HG02938 (cell line): ENCODE measurements at regions not wholly inside any gene's neighbourhood (a gene's known extent, or its start where the extent isn't known, plus 50 kb on each side); places are given as distances from the start of the nearest gene placed in this dataset.

ENCODE experiments used
- ATAC-seq: cut with Tn5 transposase; IDR thresholded peaks from one replicate; pipeline ENCODE4 v1.9.1; 2021; ENCODE audit warnings: mild to moderate bottlenecking, moderate library complexity; ENCODE audit not compliant: unreplicated experiment

DNA sequence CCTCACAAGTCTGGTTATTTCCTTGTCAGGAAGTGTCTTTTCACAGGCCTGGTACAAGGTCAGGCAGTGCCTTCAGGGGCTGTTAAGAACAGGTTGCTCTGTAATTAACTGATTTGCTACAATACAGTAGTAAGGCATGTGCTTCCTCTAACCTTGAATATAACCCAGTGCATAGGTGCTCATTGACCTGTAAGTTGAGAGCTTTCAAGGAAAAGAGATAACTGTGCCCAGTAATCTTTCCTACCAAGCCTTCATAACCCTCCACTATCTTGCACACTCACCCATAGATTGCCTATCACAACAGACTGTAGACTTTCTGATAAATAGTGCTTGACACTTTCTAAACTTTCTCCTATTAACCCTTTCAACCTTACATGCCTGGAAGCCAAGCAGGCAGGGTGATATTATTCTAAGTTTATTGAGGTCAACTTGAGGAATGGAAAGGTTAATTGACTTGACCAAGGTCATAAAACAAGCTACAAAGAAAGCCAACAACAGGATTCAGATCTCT, 148.1 kb downstream of the PPARGC1A start:
- ATAC-seq: no peak

DNA sequence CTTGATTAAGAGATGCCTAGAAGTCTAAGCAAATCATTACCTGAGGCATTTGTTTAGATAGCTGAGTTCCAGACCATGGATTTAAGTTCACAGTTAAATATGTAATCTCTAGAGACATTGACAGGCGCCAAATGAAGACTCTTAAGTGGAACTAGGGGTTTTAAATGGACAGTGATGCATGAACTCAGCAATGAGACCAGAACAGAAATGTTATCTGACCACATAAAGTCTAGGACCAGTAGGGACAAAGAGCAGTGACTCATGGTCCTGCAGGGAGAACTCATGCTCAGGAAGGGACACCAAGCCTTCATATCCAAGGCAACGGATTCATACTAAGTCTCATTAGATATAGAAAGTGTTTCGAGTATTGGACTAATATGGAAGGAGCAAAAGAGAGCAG, 152.3 kb downstream of the PPARGC1A start:
- ATAC-seq: no peak

DNA sequence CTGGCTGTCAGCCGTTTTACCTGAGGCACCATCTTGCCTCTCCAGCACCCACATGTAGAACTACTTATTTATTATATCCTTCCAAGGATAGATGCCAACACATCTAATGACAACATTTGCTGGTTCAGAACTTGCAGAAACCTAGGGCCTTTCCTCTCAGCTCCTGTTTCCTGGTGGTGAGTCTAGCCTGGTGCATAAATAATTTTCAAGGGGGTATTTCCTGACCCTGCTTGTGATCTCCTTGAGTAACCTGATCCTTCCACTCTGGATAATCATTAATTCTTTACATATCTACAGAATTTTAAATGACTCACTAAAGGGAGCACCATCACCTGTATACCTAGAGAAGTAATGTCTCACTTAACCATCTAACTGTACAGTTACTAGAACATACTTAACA, 153.4 kb downstream of the PPARGC1A start:
- no peak for ATAC-seq

DNA sequence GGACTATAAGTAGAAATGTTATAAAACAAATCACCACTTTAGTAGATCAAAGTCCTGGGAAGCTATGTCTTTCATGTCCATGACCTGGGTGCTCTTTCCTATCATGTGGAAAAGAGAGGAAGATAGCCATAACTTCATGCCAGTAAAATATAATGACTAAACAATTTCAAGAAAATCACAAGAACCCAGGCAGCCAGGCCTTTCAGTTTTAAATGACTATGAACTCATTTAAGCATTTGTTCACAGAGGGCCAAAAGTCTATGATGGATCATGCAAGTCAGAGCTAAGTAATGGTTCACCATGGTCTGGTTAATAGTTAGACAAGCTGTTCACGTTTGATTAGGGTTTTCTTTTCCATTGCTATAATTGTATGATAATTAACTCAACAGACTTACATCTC, 155.8 kb downstream of the PPARGC1A start:
- no peak for ATAC-seq

DNA sequence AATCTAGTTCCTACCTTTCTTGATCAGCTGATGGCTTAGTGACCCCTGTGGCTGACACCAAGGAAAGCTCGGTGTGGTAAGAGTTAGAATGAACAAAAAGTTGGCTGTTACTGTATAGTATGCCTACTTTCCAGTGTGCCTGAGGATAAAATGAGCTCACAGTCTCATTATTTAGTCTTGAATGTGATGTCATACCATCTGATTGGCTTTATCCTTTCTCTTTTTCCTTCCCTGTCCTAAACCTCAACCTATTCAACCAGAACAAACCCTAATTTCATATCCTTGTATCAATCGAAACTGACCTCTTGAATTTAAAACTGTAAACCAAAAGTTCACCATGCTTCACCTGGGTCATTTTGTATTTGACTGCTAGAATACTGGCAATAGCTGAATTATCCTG, 156.4 kb downstream of the PPARGC1A start:
- no peak for ATAC-seq

DNA sequence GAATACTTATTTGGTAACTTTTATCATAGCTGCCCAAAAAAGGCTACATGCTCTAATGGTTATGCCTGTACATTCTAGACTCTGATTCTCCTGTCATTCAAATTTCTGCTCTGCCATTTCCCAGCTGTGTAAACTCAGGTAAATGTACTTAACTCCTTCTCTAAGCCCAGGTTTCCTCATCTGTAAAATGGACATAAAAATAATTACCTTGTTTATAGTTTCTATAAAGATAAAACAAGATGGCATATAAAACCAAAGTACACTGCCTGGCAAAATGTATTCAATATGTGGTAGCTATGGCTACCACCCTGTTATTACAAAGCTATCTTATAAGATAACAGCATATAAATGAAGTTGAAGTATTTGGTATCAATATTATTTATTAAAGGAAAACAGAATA, 158.8 kb downstream of the PPARGC1A start:
- no peak for ATAC-seq

DNA sequence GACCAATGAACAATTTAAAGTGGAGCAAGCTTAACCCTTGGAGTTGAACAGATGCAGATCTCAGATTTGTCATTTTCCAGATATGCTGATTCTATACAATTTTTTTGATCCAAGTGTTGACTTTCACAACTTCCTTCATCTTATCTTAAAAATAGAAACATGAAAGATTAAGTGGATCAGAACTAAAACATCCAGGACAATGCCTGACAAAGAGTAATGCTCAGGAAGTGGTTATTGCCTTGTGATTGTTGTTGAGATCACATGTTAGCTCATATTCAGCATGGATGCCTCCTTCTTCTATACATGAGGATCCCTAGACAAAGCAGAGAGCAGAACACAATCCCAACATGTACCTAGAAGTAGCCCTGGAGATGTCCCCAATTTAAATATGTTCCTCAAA, 160.9 kb downstream of the PPARGC1A start:
- ATAC-seq: no peak

DNA sequence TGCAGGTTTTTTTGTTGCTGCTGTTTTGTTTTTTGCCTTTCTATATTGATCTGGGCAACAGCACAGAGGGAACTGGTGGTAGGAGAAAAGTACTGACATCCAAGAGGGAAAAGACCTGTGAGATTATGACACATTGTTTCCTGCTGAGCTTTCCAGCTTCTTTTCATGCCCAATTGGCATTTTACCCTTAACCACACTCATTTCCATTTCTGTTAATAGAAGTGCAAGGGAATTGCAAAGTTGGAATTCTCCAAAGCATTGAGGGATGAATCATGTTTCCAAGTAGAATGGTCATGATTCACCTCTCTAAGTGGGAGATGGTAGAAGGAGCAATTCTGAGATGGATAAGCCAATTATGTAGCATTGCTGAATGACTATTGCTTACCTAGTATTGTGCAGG, 161.5 kb downstream of the PPARGC1A start:
- ATAC-seq: no peak

DNA sequence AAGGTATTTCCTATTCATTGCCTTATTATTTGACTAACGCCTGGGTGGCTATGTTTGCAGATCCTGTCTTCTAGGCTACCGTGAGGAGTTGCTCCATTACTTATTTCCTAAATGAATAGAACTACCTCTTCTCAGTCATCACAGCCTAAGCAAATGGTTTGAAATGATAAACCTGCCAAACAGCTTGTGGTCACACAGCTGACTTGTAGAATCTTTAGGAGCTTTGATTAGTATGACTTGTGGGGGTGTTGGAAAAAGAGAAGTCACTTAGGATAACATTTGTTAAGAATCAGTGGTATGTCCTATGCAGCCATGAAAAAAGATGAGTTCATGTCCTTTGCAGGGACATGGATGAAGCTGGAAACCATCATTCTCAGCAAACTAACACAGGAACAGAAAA, 169.3 kb downstream of the PPARGC1A start:
- ATAC-seq: no peak

DNA sequence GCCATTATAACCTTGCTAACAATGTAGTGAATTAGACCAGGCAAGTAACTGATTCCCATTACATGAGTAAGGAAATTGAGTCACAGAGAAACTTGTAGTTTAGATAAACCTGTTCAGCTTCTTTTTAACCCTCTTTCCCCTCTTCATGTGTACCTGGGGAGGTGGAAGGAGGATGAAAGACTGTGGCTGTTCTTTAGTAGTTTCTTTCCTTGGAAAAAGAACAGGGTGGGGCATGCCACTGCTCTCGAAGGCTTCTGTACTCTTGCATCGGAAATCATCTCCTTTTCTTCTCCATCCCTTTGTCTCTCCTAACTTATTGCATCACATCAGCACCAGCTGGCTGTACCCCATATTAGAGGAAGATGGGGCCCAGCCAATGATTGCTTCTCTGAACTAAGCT, 171.4 kb downstream of the PPARGC1A start:
- ATAC-seq: no peak

DNA sequence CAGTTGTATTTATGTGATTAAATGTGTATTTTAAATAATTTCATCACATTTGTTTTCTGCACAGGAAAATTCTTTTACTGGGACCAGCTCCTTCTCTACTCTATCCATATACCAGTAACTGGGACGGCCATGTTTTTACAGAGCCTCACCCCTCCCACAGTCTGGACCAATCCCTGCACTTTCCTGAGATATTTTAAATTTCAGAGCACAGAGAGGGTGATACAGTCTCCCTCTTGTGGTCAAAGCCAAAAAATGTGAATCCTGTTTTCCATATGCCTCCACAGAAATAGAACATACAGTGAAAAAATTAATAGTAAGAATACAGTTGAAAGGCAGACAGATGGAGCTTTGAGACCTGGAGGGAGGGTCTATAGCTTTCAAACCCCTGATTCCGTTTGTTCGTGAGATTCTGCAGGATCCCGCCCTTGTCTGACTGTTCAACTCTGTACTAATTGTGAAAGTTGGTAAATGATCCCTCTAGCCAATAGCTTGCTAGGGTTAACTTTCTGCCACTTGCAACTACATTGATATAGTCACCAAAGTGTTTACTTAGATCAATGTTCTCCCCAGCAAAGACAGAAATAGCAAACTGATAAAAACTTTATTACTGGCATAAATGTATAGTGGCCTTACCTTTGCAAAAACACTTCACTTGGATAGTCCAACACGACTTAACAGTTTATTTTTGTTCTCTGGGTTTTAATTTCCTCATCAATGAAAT, 172.2 kb downstream of the PPARGC1A start:
- no peak for ATAC-seq

DNA sequence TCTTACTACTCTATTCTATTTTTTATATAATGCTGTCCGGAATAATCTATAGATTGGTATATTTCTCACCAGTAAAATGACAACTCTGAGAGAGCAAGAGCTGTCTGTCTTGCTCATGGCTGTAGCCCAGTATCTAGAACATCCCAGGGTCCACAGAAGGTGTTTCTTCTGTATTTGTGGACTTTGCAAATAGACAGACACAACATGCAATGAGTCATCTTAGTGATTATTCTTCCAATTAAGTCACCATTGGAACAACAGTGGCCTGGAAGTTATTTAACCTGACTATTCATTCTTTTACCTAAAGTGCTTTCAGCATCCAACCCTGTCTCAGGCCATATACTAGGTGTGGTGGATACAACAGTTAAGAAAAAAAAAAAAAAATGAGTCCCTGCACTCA, 179.5 kb downstream of the PPARGC1A start:
- ATAC-seq: no peak

DNA sequence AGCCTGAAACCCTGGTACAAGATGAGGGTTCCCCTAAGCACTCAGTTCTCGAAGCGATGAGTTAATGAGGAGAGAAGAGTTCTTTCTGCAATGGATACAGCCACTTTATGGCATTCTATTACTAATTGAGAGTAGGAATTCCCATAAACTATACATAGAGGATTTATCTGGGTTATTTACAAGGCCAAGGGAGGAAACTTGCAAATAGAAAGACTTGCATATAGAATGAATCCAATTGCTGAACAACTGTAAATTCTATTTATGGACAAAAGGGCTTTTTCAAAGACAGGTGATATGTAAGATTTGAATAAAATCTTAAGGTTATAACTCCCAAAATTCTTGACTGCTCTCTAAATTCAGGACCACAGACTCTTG, 182.2 kb downstream of the PPARGC1A start:
- no peak for ATAC-seq

DNA sequence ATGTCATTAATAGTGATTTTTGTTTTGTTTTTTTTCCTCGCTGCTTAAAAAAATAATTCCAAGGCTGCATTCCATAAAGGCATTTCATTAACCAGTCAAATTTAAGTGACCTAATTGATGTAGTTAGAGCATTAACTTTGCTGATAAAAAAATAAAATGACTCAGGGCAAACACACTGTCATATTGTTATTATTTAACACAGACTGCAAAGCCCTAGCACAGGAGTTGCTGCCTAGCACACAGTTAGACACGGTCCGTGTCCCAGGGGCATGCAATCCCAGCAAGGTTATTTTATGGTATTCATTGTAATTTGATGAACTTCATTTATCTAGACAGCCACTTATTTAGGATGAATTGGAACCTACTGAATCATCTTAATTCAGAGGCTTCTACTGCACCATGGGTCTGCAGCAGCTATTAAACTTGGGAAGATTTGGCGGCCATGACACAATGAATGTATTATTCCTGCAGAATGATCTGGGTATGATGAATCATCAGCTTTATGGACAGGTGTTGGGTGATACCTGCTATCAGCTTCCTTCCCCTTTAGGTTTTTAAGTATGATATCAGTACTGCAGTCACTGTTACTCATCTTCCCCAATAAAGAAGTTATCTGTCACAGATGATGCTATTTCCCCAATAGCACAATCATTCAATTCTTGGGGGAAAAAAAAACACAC, 182.7 kb downstream of the PPARGC1A start:
- no peak for ATAC-seq

DNA sequence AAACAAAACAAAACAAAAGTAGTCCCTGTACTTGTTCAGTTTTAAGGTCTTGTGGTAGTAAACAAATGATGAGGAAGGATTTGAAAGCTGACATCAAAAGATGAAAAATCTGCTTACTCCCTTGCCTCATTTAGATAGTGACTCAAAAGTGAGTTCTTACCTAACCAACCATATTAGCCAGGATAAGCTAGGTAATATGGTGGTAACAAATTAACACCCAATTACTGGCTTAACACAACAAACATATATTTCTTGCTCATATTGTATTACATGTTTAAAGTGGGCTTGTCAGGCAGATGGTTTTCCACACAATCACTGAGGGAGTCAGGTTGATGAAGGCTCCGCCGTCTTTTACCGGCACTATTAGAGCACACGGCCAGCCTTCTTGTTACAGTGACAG, 189.7 kb downstream of the PPARGC1A start:
- ATAC-seq: no peak

DNA sequence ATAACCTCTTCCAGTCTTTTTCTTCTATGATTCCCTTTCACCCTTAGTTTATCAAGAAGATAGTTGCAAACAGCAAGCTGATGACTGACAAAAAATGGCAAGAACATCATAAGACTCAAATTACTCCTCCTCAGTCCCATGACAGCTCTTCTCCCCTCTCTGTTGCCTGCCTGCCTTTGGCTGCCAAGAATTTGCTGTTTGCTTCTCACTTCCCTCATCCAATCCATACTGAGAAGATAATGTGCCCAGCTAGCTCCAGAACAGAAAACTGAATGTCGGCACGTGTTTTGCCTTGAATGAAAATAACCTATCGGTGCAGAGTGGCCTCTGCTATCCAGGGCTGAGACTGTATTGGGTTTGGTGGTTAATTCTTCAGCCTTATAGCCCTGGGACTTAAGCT, 192.1 kb downstream of the PPARGC1A start:
- no peak for ATAC-seq

DNA sequence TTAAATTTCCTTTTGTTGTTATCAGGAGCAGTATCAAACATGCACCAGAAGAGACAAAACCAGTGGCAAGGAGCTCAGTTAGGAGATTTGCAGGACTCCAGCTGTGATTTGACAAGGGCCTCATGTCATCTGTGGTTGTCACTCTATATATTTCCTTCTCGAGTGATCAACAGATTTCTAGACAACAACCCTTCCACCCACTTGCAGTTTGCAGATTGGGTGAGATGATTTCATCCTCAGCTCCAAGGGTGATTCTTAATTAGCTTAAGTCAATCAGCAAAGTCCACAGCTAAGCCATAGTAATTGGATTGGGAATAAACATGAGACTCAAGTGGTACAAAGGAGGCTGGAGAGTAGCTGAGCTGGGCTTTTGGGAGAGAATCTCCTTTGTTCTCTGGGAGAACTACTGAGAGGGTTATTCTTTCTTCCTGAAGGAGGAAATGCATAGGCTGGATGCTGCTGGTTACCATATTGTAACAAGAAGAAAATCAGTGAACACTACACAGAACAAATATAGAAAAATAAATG, 192.8 kb downstream of the PPARGC1A start:
- ATAC-seq: no peak

DNA sequence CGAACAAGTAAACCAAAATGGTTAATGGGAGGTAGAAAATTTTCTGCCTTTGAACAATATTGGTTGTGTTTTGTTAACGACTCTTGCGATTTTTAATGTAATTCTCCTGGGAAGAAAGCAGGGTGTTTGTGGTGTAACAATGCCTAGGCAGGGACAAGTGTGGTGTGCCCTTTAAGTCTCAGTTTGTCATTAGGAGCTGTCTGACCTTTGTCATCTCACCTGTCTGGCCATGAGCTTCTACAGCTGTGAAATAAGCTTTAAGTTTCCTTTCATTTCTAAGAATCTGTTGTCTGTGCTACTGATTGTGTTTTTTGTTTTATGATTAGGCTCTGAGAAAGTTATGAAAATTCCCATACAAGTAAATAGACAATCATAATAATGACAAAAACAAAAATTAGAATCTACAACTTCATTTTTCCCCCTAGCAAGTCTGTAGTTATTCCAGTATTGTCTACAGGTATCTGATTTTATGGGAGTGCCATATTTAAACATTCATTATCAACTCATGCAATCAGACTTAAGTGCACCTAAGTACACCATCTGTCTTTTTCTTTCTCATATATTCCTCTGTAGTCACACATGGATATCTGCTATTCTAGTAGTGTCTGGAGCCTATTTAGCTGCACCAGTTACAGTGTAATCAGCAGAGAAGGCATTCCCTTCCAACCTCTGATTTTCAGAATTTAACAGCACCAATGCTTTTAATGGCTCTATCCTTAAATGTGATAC, 203.5 kb downstream of the PPARGC1A start:
- ATAC-seq: no peak

DNA sequence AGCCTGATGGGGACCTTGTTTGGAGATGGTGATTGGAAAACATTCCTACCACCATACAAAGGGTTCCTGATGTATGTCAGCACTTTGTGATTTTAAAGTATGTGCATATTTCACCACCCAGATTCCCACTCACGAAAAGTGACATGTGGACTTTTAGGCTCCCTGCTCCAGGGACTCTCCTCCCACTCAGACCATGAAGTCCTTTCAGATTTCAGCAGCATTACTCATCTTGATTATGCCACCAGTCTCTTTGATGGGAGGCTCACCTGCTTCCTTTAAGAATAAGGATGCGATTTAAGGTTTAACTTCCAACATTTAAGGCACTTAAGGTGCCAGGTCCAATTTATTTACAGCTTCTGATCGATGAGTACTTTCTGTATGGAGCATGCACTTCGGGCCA, 204.4 kb downstream of the PPARGC1A start:
- ATAC-seq: no peak

DNA sequence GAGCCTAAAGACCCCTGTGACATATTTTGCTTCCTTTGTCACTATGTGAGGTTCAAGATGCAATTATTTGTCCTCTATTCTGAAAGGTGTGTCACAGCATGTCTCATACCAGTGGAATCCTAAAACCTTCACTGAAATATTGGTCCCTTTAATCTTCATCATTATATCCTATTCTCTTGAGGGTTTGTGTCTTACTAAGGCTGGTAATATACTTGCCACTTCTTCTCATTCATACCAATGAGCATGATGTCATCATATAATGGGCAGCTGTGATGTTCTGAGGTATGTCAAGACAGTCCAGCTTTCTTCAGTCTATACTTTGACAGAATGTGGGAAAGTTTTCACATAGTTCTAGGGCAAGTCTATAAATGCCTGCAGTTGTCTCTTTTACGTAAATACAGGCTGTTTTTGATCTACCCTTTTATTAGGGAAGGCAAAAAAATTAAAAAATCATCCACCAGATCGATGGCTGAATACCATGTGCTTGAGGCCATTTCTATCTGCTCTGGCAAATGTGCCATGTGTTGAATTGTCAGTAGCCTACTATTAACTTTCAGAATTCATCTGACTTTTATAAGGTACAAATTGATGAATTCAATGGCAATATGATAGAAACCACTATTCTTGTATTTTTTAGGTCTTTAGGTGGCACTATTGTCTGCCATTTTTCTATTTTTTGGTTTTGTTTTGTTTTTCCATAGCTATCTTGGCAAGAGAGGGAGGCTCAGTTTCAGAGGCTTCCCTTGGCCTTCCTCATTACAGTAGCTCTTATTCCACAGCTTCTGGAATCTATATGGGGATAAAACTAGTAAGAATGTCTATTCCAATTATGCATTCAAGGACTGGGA, 209.0 kb downstream of the PPARGC1A start:
- ATAC-seq: no peak

DNA sequence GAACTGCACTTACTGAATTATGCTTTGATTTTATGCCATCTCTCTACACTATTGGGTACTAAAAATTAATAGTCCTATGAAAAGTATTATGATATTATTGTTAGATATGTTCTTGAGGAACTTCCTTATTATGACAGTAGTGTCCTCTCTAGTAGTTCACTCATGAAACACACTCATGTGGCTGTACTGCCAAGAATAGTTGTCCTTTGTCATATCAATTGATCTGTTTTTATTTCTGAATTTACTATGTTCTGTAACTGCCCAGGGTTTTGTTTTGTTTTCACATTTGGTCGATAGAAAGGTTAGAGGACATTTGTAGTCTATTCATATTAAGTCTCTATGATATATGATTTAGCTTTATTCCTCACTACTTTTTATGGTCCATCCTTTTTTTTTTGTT, 215.2 kb downstream of the PPARGC1A start:
- no peak for ATAC-seq
